HUES64 (cell line): ENCODE measurements at regions not wholly inside any gene's neighbourhood (a gene's known extent, or its start where the extent isn't known, plus 50 kb on each side); places are given as distances from the start of the nearest gene placed in this dataset.
"Not testable (repeated sequence)": the region's sequence is repeated elsewhere in the genome, so short reads cannot be mapped to it uniquely, and the experiment has no call there.

ENCODE experiments used
- H3K27ac ChIP-seq: 2 replicates; pipeline ENCODE4 v1.7.0; 2013; ENCODE audit warnings: low read depth, low read length, inconsistent platforms
- H3K27me3 ChIP-seq: 2 replicates; pipeline ENCODE4 v1.6.1; 2013; ENCODE audit warnings: mild to moderate bottlenecking, low read length; ENCODE audit not compliant: insufficient read depth
- H3K36me3 ChIP-seq: 2 replicates; pipeline ENCODE4 v1.6.1; 2013; ENCODE audit warnings: mild to moderate bottlenecking, low read length; ENCODE audit not compliant: insufficient read depth
- H3K4me1 ChIP-seq: 2 replicates; pipeline ENCODE4 v1.6.1; 2013; ENCODE audit warnings: mild to moderate bottlenecking, low read length, moderate library complexity; ENCODE audit not compliant: insufficient read depth
- H3K4me3 ChIP-seq: 2 replicates; pipeline ENCODE4 v1.5.1; 2013; ENCODE audit warnings: mild to moderate bottlenecking, low read length, moderate library complexity
- H3K9ac ChIP-seq: 2 replicates; pipeline ENCODE4 v1.6.1; 2013; ENCODE audit warnings: mild to moderate bottlenecking, low read depth, low read length
- H3K9me3 ChIP-seq: 2 replicates; pipeline ENCODE4 v1.6.1; 2013; ENCODE audit warnings: low read depth, low read length; ENCODE audit not compliant: insufficient read depth
- WGBS: fragments of 150-250, 120-280 bp; methylation state at CpG from one replicate; pipeline ENCODE4 v1.1.7; 2013; ENCODE audit warnings: missing lambda C conversion rate; 5-methylcytosine and 5-hydroxymethylcytosine counted together

DNA sequence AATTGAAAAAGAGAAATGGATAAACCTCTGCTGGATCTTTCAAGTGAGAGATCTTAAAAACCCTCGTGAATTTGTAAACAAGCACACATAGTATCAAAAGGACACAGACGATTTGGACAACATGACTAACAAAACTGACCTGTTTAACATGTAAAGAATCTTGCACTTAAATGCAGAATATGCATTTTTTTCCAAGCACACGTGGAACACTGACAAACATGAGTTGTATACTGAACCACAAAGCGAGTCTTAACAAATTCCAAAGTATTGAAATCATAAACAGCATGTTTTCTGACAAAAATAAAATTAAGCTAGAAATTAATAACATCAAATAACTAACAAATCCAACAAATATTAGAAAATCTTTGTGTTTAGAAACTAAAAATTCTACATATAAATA lies 65.0 kb upstream of the ZNF746 start:
- Histone ChIP-seq H3K4me3 (no peak overlapping the region), H3K36me3 (peaks cover 18% of the 10 kb centered on the region), H3K27ac (no peak overlapping the region), H3K4me1 (no peaks in the 10 kb centered on the region), H3K9me3 (no peaks in the 10 kb centered on the region), H3K9ac (no peak overlapping the region), H3K27me3 (no peaks in the 10 kb centered on the region)
- 88% methylated on average over 4 of the region's 4 CpGs for WGBS

DNA sequence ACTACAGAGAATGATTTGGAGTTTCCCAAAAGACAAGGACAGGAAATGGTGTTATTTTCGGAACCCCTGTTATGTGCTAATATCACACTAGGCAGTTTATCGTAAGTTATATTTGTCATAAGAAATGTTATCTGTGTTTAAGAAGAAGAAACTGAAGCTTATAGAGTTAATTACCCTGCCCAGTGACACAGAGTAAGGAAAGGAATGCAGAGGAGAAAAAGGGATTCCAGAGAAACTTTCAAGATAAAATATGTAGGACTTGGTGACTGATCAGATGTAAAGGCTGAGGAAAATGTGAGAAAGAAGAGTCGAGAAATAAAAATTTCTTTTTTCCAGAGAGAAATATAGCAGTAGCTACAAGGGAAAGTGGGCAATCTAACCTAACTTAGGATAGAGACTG lies 63.5 kb upstream of the ZNF746 start:
- no peaks in the 10 kb centered on the region for H3K9me3 ChIP-seq
- H3K27me3 ChIP-seq = no peaks in the 10 kb centered on the region
- H3K4me1 ChIP-seq = no peaks in the 10 kb centered on the region
- WGBS = 90% methylated on average over 3 of the region's 3 CpGs
- no peak overlapping the region for H3K9ac ChIP-seq
- H3K27ac ChIP-seq = no peak overlapping the region
- H3K36me3 ChIP-seq = peaks cover 23% of the 10 kb centered on the region
- no peak overlapping the region for H3K4me3 ChIP-seq

- WGBS = 91% methylated on average over 3 of the region's 4 CpGs
- Histone ChIP-seq H3K9me3 (no peaks in the 10 kb centered on the region), H3K4me3 (no peak overlapping the region), H3K9ac (no peak overlapping the region), H3K27ac (no peak overlapping the region), H3K36me3 (peaks cover 27% of the 10 kb centered on the region), H3K27me3 (no peaks in the 10 kb centered on the region), H3K4me1 (no peaks in the 10 kb centered on the region)
These were observed 62.1 kb upstream of the ZNF746 start for GRCh38 chr7:149559711-149560110.

DNA sequence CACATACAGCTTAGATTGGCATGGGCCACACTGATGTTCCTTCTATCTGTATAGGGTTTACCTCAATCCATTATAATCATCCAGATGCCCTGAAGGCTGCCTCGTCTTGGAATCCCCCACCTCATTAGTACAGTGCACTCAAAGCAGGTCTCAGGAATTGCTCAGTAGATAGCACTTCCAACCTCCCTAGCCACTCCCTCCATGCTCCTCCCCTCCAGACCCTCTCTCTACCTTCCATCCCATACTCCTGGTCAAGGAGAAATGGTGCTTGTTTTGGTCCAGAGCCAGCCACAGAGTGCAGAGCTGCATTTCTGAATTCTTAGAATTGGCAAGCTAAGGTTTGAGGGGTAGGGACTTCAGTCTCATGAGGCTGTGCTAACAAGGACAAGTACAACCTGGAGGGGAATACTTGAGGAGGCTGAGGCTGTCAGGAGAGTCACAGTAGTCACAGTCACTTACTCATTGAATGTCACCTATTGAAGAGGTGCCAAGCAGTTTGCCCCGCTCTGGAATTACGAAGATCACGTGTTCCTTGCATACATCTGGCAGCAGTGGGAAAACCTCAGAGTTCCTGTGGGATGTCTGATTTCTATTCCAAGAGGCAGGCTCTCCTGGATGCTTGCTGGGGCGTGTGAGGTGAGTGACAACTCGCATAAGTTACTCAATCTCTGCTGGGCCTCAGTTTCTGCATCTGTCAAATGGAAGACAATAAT lies 60.7 kb upstream of the ZNF746 start:
- Histone ChIP-seq H3K9me3 (no peaks in the 10 kb centered on the region), H3K27me3 (no peaks in the 10 kb centered on the region), H3K4me1 (no peaks in the 10 kb centered on the region), H3K36me3 (peaks cover 27% of the 10 kb centered on the region), H3K27ac (no peak overlapping the region), H3K4me3 (no peak overlapping the region), H3K9ac (no peak overlapping the region)
- WGBS = 95% methylated on average over 6 of the region's 6 CpGs

GRCh38 chr7:149556525-149556924 lies 58.9 kb upstream of the ZNF746 start:
- not testable (repeated sequence) for H3K9me3 ChIP-seq, H3K9ac ChIP-seq, H3K27me3 ChIP-seq, H3K4me1 ChIP-seq, H3K4me3 ChIP-seq, H3K27ac ChIP-seq
- WGBS = 95% methylated on average over 4 of the region's 4 CpGs
- peaks cover 43% of the 10 kb centered on the region for H3K36me3 ChIP-seq

- not testable (repeated sequence) for H3K9me3 ChIP-seq, H3K27me3 ChIP-seq, H3K4me3 ChIP-seq, H3K9ac ChIP-seq, H3K27ac ChIP-seq, H3K4me1 ChIP-seq
- 93% methylated on average over 27 of the region's 31 CpGs for WGBS
- peaks cover 60% of the 10 kb centered on the region for H3K36me3 ChIP-seq
These were observed 57.2 kb upstream of the ZNF746 start for GRCh38 chr7:149554821-149555220.

DNA sequence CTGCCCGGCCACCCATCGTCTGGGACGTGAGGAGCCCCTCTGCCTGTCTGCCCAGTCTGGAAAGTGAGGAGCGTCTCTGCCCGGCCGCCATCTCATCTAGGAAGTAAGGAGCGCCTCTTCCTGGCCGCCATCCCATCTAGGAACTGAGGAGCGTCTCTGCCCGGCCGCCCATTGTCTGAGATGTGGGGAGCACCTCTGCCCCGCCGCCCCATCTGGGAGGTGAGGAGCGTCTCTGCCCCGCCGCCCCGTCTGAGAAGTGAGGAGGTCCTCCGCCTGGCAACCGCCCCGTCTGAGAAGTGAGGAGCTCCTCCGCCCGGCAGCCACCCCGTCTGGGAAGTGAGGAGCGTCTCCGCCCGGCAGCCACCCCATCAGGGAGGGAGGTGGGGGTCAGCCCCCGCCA lies 56.4 kb upstream of the ZNF746 start:
- H3K27ac ChIP-seq, H3K9ac ChIP-seq, H3K27me3 ChIP-seq, H3K9me3 ChIP-seq, H3K4me1 ChIP-seq, H3K4me3 ChIP-seq: not testable (repeated sequence)
- H3K36me3 ChIP-seq = peaks cover 69% of the 10 kb centered on the region
- WGBS = 97% methylated on average over 27 of the region's 27 CpGs

DNA sequence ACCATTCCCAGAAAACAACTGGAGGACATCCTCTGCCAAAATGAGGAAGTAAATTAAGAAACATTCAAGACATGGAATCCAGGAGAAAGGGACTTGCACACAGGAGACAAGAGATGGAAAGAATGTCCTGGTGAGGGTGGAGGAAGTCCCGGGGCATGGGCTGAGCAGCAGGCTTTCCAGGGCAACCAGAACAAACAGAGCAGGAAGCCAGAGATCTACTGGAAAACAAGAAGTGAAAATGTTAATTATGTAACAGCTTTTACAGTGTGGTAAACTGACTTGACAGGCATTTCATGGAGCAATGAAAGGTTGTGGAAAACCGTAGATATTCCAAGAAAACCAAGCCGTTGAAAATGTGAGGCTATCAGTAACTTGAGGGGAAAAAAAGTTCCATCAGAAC lies 55.2 kb upstream of the ZNF746 start:
- no peak overlapping the region for H3K4me3 ChIP-seq
- WGBS = 96% methylated on average over 3 of the region's 3 CpGs
- no peaks in the 10 kb centered on the region; the same call in 1 of the 2 replicates for H3K9me3 ChIP-seq
- no peak overlapping the region for H3K27ac ChIP-seq
- no peaks in the 10 kb centered on the region for H3K4me1 ChIP-seq
- no peaks in the 10 kb centered on the region for H3K27me3 ChIP-seq
- H3K36me3 ChIP-seq = peaks cover 73% of the 10 kb centered on the region
- no peak overlapping the region for H3K9ac ChIP-seq
